NOMO-1 treated with DMSO at 0.1 percent for 48 hours (cell line): ENCODE measurements at regions not wholly inside any gene's neighbourhood (a gene's known extent, or its start where the extent isn't known, plus 50 kb on each side); places are given as distances from the start of the nearest gene placed in this dataset.

Experiments
- DNase-seq: peaks from one replicate; lab custom pipeline; 2025; ENCODE audit not compliant: unreplicated experiment; lab: John Stamatoyannopoulos, UW

GRCh38 chr10:91035650-91036292 is 114.9 kb upstream of the ANKRD1 start:
- DNase-seq, result no peak

- no peak for DNase-seq
Measured at GRCh38 chr10:91036807-91037411, 116.0 kb upstream of the ANKRD1 start.

GRCh38 chr10:91038971-91039370 is 118.1 kb upstream of the ANKRD1 start:
- no peak for DNase-seq

- DNase-seq, result no peak
Measured at GRCh38 chr10:91040343-91040742, 119.5 kb upstream of the ANKRD1 start.

GRCh38 chr10:91042069-91042468 is 121.2 kb upstream of the ANKRD1 start:
- DNase-seq, result no peak

- no peak for DNase-seq
Measured at GRCh38 chr10:91043173-91043910, 122.5 kb upstream of the ANKRD1 start.

- no peak for DNase-seq
Measured at GRCh38 chr10:91046869-91047268, 126.0 kb upstream of the ANKRD1 start.

- DNase-seq, result no peak
Measured at GRCh38 chr10:91048380-91048779, 127.5 kb upstream of the ANKRD1 start.

- DNase-seq, result no peak
Measured at GRCh38 chr10:91049296-91049987, 128.6 kb upstream of the ANKRD1 start.

- no peak for DNase-seq
Measured at GRCh38 chr10:91049988-91050360, 129.1 kb upstream of the ANKRD1 start.

- DNase-seq, result no peak
Measured at GRCh38 chr10:91050371-91051034, 129.6 kb upstream of the ANKRD1 start.

- no peak for DNase-seq
Measured at GRCh38 chr10:91051829-91052228, 130.9 kb upstream of the ANKRD1 start.

- DNase-seq, result no peak
Measured at GRCh38 chr10:91054325-91054724, 133.4 kb upstream of the ANKRD1 start.

GRCh38 chr10:91061187-91061586 is 140.3 kb upstream of the ANKRD1 start:
- no peak for DNase-seq

- DNase-seq, result no peak
Measured at GRCh38 chr10:91061608-91062007, 140.7 kb upstream of the ANKRD1 start.

GRCh38 chr10:91062091-91062490 is 141.2 kb upstream of the ANKRD1 start:
- DNase-seq, result no peak

- DNase-seq, result no peak
Measured at GRCh38 chr10:91071786-91072185, 148.7 kb upstream of the PCGF5 start.

- no peak for DNase-seq
Measured at GRCh38 chr10:91073286-91073979, 147.0 kb upstream of the PCGF5 start.

GRCh38 chr10:91076991-91077548 is 143.4 kb upstream of the PCGF5 start:
- no peak for DNase-seq

GRCh38 chr10:91077549-91078071 is 142.9 kb upstream of the PCGF5 start:
- DNase-seq, result no peak
